ENCODE measurements at regions not wholly inside any gene's neighbourhood (a gene's known extent, or its start where the extent isn't known, plus 50 kb on each side); places are given as distances from the start of the nearest gene placed in this dataset.

GRCh38 chr7:47633134-47633533 lies 51.2 kb upstream of the TNS3 start:
- peaks cover 28% of the 10 kb centered on the region for H3K4me1 ChIP-seq (ENCODE audit: insufficient read depth, low read length, poor library complexity, severe bottlenecking)
- no peak overlapping the region for H3K27ac ChIP-seq (ENCODE audit: low read depth, low read length, poor library complexity, severe bottlenecking)
- no peak for DNase-seq (ENCODE audit: low spot score)
- H3K4me3 ChIP-seq (ENCODE audit: low read depth, low read length, poor library complexity, severe bottlenecking): no peak overlapping the region
- TF ChIP-seq CTCF (conservative IDR thresholded peaks at IDR 0.05; ENCODE audit: low read length): no peak
- no peak for TF ChIP-seq EZH2phosphoT487 (IDR thresholded peaks at IDR 0.05; ENCODE audit: borderline replicate concordance, low read depth, low read length)
- no peaks in the 10 kb centered on the region for H4K20me1 ChIP-seq (ENCODE audit: insufficient read depth, low read length)
- no peaks in the 10 kb centered on the region for H3K79me2 ChIP-seq (ENCODE audit: insufficient read depth, low read depth, low read length)
- intact Hi-C loops (cut with micrococcal nuclease; ENCODE audit: unreplicated experiment): no loop called here
- ChIA-PET CTCF (ENCODE audit: unreplicated experiment) (no interaction called here), POLR2A (interaction anchor here (0.7 to 1.7 kb wide), 4 partner anchors 9 to 32 kb away, joined by 3 to 9 read pairs (median 6); no protein-coding TSS in a partner anchor)
- H3K9me2 ChIP-seq (ENCODE audit: insufficient read depth, low read length): no peaks in the 10 kb centered on the region
- H3K36me3 ChIP-seq (ENCODE audit: insufficient read depth, low read length): no peaks in the 10 kb centered on the region
- H3K9me3 ChIP-seq (ENCODE audit: low read length): no peaks in the 10 kb centered on the region
- no peak overlapping the region for H2AFZ ChIP-seq (ENCODE audit: low read length)
- no TSS peak for BruUV-seq (replicated peaks)
- no peak overlapping the region for H3K4me2 ChIP-seq (ENCODE audit: low read length)

Data from OCI-LY7 (cell line).